ENCODE measurements at regions not wholly inside any gene's neighbourhood (a gene's known extent, or its start where the extent isn't known, plus 50 kb on each side); places are given as distances from the start of the nearest gene placed in this dataset.

DNA sequence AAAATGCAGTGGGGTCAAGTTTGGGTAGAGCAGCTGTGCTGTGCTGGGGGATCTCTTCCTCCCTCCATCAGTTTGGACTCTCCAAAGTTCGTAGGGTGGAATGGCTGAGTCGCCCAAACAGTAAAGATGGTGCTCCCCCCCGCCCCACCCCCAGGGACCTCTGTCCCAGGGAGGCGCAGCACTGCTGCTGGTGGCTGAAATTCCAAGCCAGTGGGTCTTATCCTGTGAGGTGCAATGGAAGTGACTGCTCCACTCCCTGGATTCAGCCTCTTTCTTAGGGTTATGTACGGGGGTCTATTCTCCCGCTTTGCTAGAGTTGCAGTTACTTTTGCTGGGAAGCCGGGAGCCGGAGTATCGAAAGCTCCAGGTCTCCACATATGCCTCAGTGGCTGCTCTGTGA, 97.5 kb upstream of the CTAGE1 start:
- Histone ChIP-seq H3K4ac (ENCODE audit: low read depth, low read length) (no peak overlapping the region), H3K9ac (ENCODE audit: low read length) (no peak overlapping the region), H2BK5ac (ENCODE audit: low read length) (no peak overlapping the region), H3K27me3 (ENCODE audit: insufficient read depth, low read length, poor library complexity) (no peaks in the 10 kb centered on the region), H2BK15ac (replicated peaks; ENCODE audit: low read depth) (no peak overlapping the region), H2BK120ac (ENCODE audit: low read depth, low read length) (no peak overlapping the region), H3K4me2 (ENCODE audit: low read length) (no peak overlapping the region), H3K23ac (ENCODE audit: low read length) (no peak overlapping the region), H3K27ac (ENCODE audit: low read depth, low read length) (no peak overlapping the region), H3K56ac (ENCODE audit: low read length) (no peak overlapping the region), H3K4me3 (ENCODE audit: low read length) (no peak overlapping the region), H3K4me1 (ENCODE audit: control insufficient read depth, low read depth, low read length) (no peaks in the 10 kb centered on the region), H3K36me3 (ENCODE audit: control insufficient read depth, insufficient read depth, low read length) (no peaks in the 10 kb centered on the region), H4K8ac (ENCODE audit: low read depth, low read length) (no peak overlapping the region), H3K18ac (ENCODE audit: low read length) (no peak overlapping the region), H3K79me2 (ENCODE audit: control insufficient read depth, insufficient read depth, low read length) (no peaks in the 10 kb centered on the region), H4K5ac (ENCODE audit: low read length) (no peak overlapping the region), H2AK5ac (ENCODE audit: low read length) (no peak overlapping the region), H3K79me1 (ENCODE audit: low read length) (no peaks in the 10 kb centered on the region)
- DNase-seq, result no peak
- no CpG with 5 or more reads among the region's 9 CpGs for WGBS (ENCODE audit: extremely low coverage, insufficient coverage, low lambda C conversion rate)

DNA sequence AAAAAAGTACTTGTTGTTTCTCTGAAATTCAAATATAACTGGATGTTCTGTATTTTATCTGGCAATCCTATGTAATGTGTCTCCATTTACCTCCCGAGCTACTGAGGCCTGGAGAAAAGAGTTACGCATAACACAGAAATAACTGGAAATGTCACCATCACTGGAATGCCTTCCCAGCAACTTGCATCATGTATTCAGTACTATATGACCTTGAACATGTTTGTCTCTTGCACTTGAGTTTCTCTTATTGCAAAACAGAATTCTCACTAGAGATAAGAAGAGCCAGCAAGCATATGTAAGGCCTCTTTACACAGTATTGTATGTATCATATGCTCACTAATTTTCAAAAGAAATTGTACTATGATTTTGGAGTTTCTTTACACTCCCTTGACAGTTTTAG, 99.6 kb upstream of the CTAGE1 start:
- H3K27ac ChIP-seq (ENCODE audit: low read depth, low read length), result no peak overlapping the region
- no peaks in the 10 kb centered on the region for H3K36me3 ChIP-seq (ENCODE audit: control insufficient read depth, insufficient read depth, low read length)
- H3K4ac ChIP-seq (ENCODE audit: low read depth, low read length), result no peak overlapping the region
- no peak overlapping the region for H3K18ac ChIP-seq (ENCODE audit: low read length)
- H3K56ac ChIP-seq (ENCODE audit: low read length), result no peak overlapping the region
- no peak overlapping the region for H2BK5ac ChIP-seq (ENCODE audit: low read length)
- no peaks in the 10 kb centered on the region for H3K4me1 ChIP-seq (ENCODE audit: control insufficient read depth, low read depth, low read length)
- H3K23ac ChIP-seq (ENCODE audit: low read length), result no peak overlapping the region
- no peaks in the 10 kb centered on the region for H3K27me3 ChIP-seq (ENCODE audit: insufficient read depth, low read length, poor library complexity)
- H3K4me2 ChIP-seq (ENCODE audit: low read length), result no peak overlapping the region
- H2AK5ac ChIP-seq (ENCODE audit: low read length), result no peak overlapping the region
- no peak overlapping the region for H2BK15ac ChIP-seq (replicated peaks; ENCODE audit: low read depth)
- H3K79me2 ChIP-seq (ENCODE audit: control insufficient read depth, insufficient read depth, low read length), result no peaks in the 10 kb centered on the region
- H3K4me3 ChIP-seq (ENCODE audit: low read length), result no peak overlapping the region
- H3K79me1 ChIP-seq (ENCODE audit: low read length), result no peaks in the 10 kb centered on the region
- WGBS (ENCODE audit: extremely low coverage, insufficient coverage, low lambda C conversion rate), result no CpG with 5 or more reads among the region's 2 CpGs
- H4K8ac ChIP-seq (ENCODE audit: low read depth, low read length), result no peak overlapping the region
- no peak overlapping the region for H2BK120ac ChIP-seq (ENCODE audit: low read depth, low read length)
- no peak for DNase-seq
- H3K9ac ChIP-seq (ENCODE audit: low read length), result no peak overlapping the region
- no peak overlapping the region for H4K5ac ChIP-seq (ENCODE audit: low read length)

- no peak overlapping the region for H2AK5ac ChIP-seq (ENCODE audit: low read length)
- WGBS (ENCODE audit: extremely low coverage, insufficient coverage, low lambda C conversion rate), result no CpG with 5 or more reads among the region's 6 CpGs
Measured at GRCh38 chr18:22521026-22521707, 103.5 kb upstream of the CTAGE1 start.

GRCh38 chr18:22523481-22523880, 105.8 kb upstream of the CTAGE1 start:
- no peak overlapping the region for H3K27ac ChIP-seq (ENCODE audit: low read depth, low read length)
- no peak overlapping the region for H3K4me2 ChIP-seq (ENCODE audit: low read length)
- H3K4ac ChIP-seq (ENCODE audit: low read depth, low read length), result no peak overlapping the region
- H3K4me3 ChIP-seq (ENCODE audit: low read length), result no peak overlapping the region
- WGBS (ENCODE audit: extremely low coverage, insufficient coverage, low lambda C conversion rate), result no CpG with 5 or more reads among the region's 2 CpGs
- H3K23ac ChIP-seq (ENCODE audit: low read length), result no peak overlapping the region
- H3K79me1 ChIP-seq (ENCODE audit: low read length), result no peaks in the 10 kb centered on the region
- H2BK15ac ChIP-seq (replicated peaks; ENCODE audit: low read depth), result no peak overlapping the region
- H2BK5ac ChIP-seq (ENCODE audit: low read length), result no peak overlapping the region
- no peaks in the 10 kb centered on the region for H3K79me2 ChIP-seq (ENCODE audit: control insufficient read depth, insufficient read depth, low read length)
- no peaks in the 10 kb centered on the region for H3K36me3 ChIP-seq (ENCODE audit: control insufficient read depth, insufficient read depth, low read length)
- H3K27me3 ChIP-seq (ENCODE audit: insufficient read depth, low read length, poor library complexity), result no peaks in the 10 kb centered on the region
- no peaks in the 10 kb centered on the region for H3K4me1 ChIP-seq (ENCODE audit: control insufficient read depth, low read depth, low read length)
- H2AK5ac ChIP-seq (ENCODE audit: low read length), result no peak overlapping the region
- H4K5ac ChIP-seq (ENCODE audit: low read length), result no peak overlapping the region
- H2BK120ac ChIP-seq (ENCODE audit: low read depth, low read length), result no peak overlapping the region
- no peak overlapping the region for H3K9ac ChIP-seq (ENCODE audit: low read length)
- no peak overlapping the region for H3K56ac ChIP-seq (ENCODE audit: low read length)
- H3K18ac ChIP-seq (ENCODE audit: low read length), result no peak overlapping the region
- H4K8ac ChIP-seq (ENCODE audit: low read depth, low read length), result no peak overlapping the region
- no peak for DNase-seq

More at GRCh38 chr18:22521026-22521707, 103.5 kb upstream of the CTAGE1 start:
- H3K36me3 ChIP-seq (ENCODE audit: control insufficient read depth, insufficient read depth, low read length), result no peaks in the 10 kb centered on the region
- H3K79me2 ChIP-seq (ENCODE audit: control insufficient read depth, insufficient read depth, low read length), result no peaks in the 10 kb centered on the region
- H3K4me2 ChIP-seq (ENCODE audit: low read length), result no peak overlapping the region
- H3K4me1 ChIP-seq (ENCODE audit: control insufficient read depth, low read depth, low read length), result no peaks in the 10 kb centered on the region
- no peak overlapping the region for H3K4me3 ChIP-seq (ENCODE audit: low read length)
- no peak overlapping the region for H2BK15ac ChIP-seq (replicated peaks; ENCODE audit: low read depth)
- no peak overlapping the region for H3K56ac ChIP-seq (ENCODE audit: low read length)
- H2BK120ac ChIP-seq (ENCODE audit: low read depth, low read length), result no peak overlapping the region
- no peak overlapping the region for H3K18ac ChIP-seq (ENCODE audit: low read length)
- H3K4ac ChIP-seq (ENCODE audit: low read depth, low read length), result no peak overlapping the region
- H3K9ac ChIP-seq (ENCODE audit: low read length), result no peak overlapping the region
- DNase-seq, result no peak
- no peak overlapping the region for H3K23ac ChIP-seq (ENCODE audit: low read length)
- H2BK5ac ChIP-seq (ENCODE audit: low read length), result no peak overlapping the region
- no peak overlapping the region for H4K5ac ChIP-seq (ENCODE audit: low read length)
- H3K79me1 ChIP-seq (ENCODE audit: low read length), result no peaks in the 10 kb centered on the region
- H3K27ac ChIP-seq (ENCODE audit: low read depth, low read length), result no peak overlapping the region
- no peak overlapping the region for H4K8ac ChIP-seq (ENCODE audit: low read depth, low read length)
- no peaks in the 10 kb centered on the region for H3K27me3 ChIP-seq (ENCODE audit: insufficient read depth, low read length, poor library complexity)

DNA sequence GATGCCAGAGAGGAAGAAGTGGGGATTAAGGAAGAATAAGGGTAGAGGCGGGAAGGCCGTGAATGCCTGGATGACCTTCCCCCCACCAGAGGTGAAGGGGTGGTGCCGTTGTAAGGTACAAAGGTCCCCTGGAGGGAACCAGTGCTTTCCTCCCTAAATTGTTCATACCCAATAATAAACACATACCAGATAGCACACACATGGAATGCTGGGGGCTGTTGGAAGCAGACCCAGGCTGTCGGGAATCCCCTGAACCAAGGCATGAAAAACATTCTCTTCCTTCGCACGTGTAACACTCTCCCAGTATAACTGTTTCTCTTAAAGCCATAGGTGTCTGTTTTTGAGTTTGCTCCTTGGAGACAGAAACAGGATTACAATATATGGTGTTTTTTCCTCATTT, 107.1 kb upstream of the CTAGE1 start:
- no peak overlapping the region for H2BK5ac ChIP-seq (ENCODE audit: low read length)
- no peaks in the 10 kb centered on the region for H3K4me1 ChIP-seq (ENCODE audit: control insufficient read depth, low read depth, low read length)
- no peak overlapping the region for H2BK15ac ChIP-seq (replicated peaks; ENCODE audit: low read depth)
- H3K4me3 ChIP-seq (ENCODE audit: low read length), result no peak overlapping the region
- no peak overlapping the region for H3K4me2 ChIP-seq (ENCODE audit: low read length)
- H3K18ac ChIP-seq (ENCODE audit: low read length), result no peak overlapping the region
- H3K79me2 ChIP-seq (ENCODE audit: control insufficient read depth, insufficient read depth, low read length), result no peaks in the 10 kb centered on the region
- no peak for DNase-seq
- no peak overlapping the region for H2BK120ac ChIP-seq (ENCODE audit: low read depth, low read length)
- H3K27me3 ChIP-seq (ENCODE audit: insufficient read depth, low read length, poor library complexity), result no peaks in the 10 kb centered on the region
- H3K56ac ChIP-seq (ENCODE audit: low read length), result no peak overlapping the region
- no CpG with 5 or more reads among the region's 6 CpGs for WGBS (ENCODE audit: extremely low coverage, insufficient coverage, low lambda C conversion rate)
- H3K36me3 ChIP-seq (ENCODE audit: control insufficient read depth, insufficient read depth, low read length), result no peaks in the 10 kb centered on the region
- no peak overlapping the region for H4K8ac ChIP-seq (ENCODE audit: low read depth, low read length)
- H3K27ac ChIP-seq (ENCODE audit: low read depth, low read length), result no peak overlapping the region
- no peak overlapping the region for H3K9ac ChIP-seq (ENCODE audit: low read length)
- no peaks in the 10 kb centered on the region for H3K79me1 ChIP-seq (ENCODE audit: low read length)
- no peak overlapping the region for H2AK5ac ChIP-seq (ENCODE audit: low read length)
- H3K4ac ChIP-seq (ENCODE audit: low read depth, low read length), result no peak overlapping the region
- H4K5ac ChIP-seq (ENCODE audit: low read length), result no peak overlapping the region
- H3K23ac ChIP-seq (ENCODE audit: low read length), result no peak overlapping the region

GRCh38 chr18:22525313-22525712, 107.6 kb upstream of the CTAGE1 start:
- H3K36me3 ChIP-seq (ENCODE audit: control insufficient read depth, insufficient read depth, low read length), result no peaks in the 10 kb centered on the region
- no peak overlapping the region for H3K4ac ChIP-seq (ENCODE audit: low read depth, low read length)
- H3K79me1 ChIP-seq (ENCODE audit: low read length), result no peaks in the 10 kb centered on the region
- no peaks in the 10 kb centered on the region for H3K79me2 ChIP-seq (ENCODE audit: control insufficient read depth, insufficient read depth, low read length)
- H2AK5ac ChIP-seq (ENCODE audit: low read length), result no peak overlapping the region
- DNase-seq, result no peak
- H3K9ac ChIP-seq (ENCODE audit: low read length), result no peak overlapping the region
- H3K23ac ChIP-seq (ENCODE audit: low read length), result no peak overlapping the region
- no CpG with 5 or more reads among the region's 3 CpGs for WGBS (ENCODE audit: extremely low coverage, insufficient coverage, low lambda C conversion rate)
- H3K4me1 ChIP-seq (ENCODE audit: control insufficient read depth, low read depth, low read length), result no peaks in the 10 kb centered on the region
- H3K56ac ChIP-seq (ENCODE audit: low read length), result no peak overlapping the region
- H3K27me3 ChIP-seq (ENCODE audit: insufficient read depth, low read length, poor library complexity), result no peaks in the 10 kb centered on the region
- no peak overlapping the region for H4K5ac ChIP-seq (ENCODE audit: low read length)
- H4K8ac ChIP-seq (ENCODE audit: low read depth, low read length), result no peak overlapping the region
- H3K18ac ChIP-seq (ENCODE audit: low read length), result no peak overlapping the region
- no peak overlapping the region for H2BK15ac ChIP-seq (replicated peaks; ENCODE audit: low read depth)
- H3K27ac ChIP-seq (ENCODE audit: low read depth, low read length), result no peak overlapping the region
- H2BK5ac ChIP-seq (ENCODE audit: low read length), result no peak overlapping the region
- no peak overlapping the region for H2BK120ac ChIP-seq (ENCODE audit: low read depth, low read length)
- no peak overlapping the region for H3K4me3 ChIP-seq (ENCODE audit: low read length)
- H3K4me2 ChIP-seq (ENCODE audit: low read length), result no peak overlapping the region

Measured in mesendoderm (in vitro differentiated cells).